Kasumi-1 (cell line): ENCODE measurements at regions not wholly inside any gene's neighbourhood (a gene's known extent, or its start where the extent isn't known, plus 50 kb on each side); places are given as distances from the start of the nearest gene placed in this dataset.
"Not testable (repeated sequence)": the region's sequence is repeated elsewhere in the genome, so short reads cannot be mapped to it uniquely, and the experiment has no call there.

Experiments
- DNase-seq, 2 experiments: peaks; one replicate each; lab custom pipeline; 2025; lab: John Stamatoyannopoulos, UW

- DNase-seq, result no peak
Measured at GRCh38 chr15:91356083-91356482, 256.0 kb downstream of the SV2B start.

DNA sequence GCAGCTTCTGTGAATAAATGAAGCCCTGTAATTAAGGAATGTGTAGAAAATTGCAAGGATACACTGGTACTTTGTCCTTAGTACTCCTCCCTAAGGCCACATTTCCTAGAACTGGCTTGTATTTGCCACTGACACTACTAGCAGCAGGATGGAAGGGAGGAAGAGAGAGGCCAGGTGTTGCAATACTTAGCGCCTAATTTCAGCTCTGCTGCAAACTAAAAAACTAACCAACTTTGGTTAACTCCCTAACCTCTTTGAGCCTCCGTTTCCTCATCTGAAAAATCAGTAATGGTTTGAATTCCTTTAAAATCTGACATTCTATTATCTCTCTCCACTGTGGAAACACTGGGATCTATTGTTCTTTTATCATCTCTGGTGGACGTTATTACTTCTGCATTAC lies 257.0 kb downstream of the SV2B start:
- DNase-seq, result peak; percentile 27 to 43

GRCh38 chr15:91357486-91357885 lies 257.4 kb downstream of the SV2B start:
- no peak for DNase-seq

- no peak for DNase-seq
Measured at GRCh38 chr15:91358405-91358804, 258.3 kb downstream of the SV2B start.

DNA sequence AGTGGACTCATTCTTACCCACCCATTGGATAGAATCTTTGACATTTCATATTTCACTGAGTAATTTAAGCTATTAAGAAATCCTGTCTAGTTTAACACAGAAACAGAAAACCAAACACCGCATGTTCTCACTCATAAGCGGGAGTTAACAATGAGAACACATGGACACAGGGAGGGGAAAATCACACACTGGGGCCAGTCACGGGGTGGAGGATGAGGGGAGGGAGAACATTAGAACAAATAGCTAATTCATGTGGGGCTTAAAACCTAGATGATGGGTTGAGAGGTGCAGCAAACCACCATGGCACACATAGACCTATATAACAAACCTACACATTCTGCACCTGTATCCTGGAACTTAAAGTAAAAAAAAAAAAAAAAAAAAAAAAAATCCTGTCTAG lies 261.6 kb downstream of the SV2B start:
- not testable (repeated sequence) for DNase-seq

DNA sequence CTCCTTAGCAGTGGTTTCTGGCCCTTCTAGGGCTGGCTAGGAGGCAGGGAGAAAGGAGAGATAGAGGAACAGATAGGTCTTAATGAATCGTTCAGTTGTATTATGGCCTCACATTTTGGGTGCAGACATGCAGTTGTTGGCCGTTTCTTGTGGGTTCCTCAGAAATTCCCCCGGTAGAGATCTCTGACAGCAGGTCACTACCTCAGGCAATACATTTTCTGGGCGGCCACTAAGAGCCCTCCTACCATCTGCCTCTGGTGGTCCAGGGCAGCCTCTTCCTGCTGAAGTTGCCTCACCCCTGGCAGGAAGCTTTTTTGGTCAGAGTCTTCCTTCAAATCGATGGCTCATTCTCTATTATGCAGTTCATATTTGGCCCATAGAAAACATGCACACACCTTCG lies 266.1 kb downstream of the SV2B start:
- peak in 1 of 2 experiments; percentile 3 for DNase-seq

DNA sequence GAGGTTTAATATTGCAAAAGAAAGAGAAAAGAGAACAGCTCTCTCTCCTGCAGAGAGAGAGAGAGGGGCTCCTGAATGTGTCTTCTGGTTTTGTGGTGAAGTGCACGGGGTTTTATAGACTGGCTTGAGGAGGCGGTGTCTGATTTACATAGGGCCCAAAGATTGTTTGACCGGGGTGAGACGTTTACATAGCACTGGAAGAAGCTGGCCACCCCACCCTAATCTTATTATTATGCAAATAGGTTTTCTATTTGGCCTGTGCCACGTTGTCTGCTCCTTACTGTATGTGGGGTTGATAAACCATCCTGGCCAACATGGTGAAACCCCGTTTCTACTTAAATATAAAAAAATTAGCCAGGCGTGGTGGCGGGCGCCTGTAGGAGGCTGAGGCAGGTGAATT lies 268.6 kb downstream of the SV2B start:
- no peak for DNase-seq

- DNase-seq, result peak; percentile 27 to 42
Measured at GRCh38 chr15:91369823-91370222, 269.8 kb downstream of the SV2B start.

- not testable (repeated sequence) for DNase-seq
Measured at GRCh38 chr15:91371345-91371744, 271.3 kb downstream of the SV2B start.

DNA sequence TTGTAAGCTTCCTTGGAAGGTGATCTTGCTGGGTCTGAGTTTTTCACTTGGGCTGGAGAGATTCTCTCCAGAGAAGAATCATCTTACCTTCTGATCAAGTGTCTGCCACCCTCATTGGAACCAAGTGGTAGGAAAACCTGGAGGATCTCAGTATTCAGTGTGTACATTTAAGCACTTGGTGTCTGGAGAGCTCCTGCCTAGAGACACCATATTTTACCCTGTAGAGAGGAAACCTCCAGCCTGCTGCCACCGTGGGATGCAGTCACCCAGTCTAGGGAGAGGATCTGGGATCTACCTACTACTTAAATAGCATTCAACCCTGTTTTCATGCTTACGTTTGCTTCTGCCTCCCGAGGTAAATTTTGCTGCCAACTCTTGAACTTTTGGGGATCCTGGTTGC lies 274.3 kb downstream of the SV2B start:
- peak in 1 of 2 experiments; percentile 6 for DNase-seq

- no peak for DNase-seq
Measured at GRCh38 chr15:91376038-91376437, 276.0 kb downstream of the SV2B start.

GRCh38 chr15:91380114-91380513 lies 280.1 kb downstream of the SV2B start:
- no peak for DNase-seq

DNA sequence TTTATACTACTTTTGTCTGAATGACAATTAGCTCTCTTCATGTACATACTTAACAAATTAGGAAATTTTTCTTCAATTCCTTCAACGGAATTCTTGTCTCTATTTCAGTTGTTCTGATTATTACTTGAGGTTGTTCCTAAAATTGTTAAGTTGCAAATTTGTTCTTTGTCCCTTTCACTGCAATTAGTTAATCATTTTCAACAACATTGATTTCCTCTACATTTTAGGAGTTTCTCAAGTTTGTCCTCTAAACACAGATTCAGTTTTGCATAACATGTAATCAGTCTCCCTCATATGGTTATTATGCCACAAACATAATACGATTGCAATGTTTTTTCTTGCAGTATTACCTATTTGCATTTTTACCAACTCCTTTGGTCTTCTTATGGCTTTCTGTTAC lies 283.5 kb downstream of the SV2B start:
- no peak for DNase-seq

- peak; percentile 12 to 57 for DNase-seq
Measured at GRCh38 chr15:91384189-91384730, 284.2 kb downstream of the SV2B start.

DNA sequence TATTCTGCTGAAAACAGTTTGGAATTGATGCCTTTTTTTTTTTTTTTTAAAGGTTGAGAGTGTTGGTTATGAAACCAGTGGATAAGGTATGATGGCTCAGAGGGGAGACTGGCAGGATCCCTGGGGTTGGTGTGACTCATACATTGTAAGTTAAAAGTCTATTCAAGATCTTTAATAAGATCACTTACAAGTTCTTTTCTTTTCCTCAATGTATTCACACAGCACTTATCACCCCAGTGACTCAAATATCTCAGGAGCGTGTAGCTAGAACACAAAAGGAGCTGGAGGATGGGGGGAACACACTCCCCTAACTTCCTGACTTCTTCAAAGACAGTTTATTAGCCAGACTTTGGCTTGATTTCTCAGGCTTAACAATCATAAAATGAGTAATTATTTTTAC lies 285.3 kb downstream of the SV2B start:
- DNase-seq, result no peak

DNA sequence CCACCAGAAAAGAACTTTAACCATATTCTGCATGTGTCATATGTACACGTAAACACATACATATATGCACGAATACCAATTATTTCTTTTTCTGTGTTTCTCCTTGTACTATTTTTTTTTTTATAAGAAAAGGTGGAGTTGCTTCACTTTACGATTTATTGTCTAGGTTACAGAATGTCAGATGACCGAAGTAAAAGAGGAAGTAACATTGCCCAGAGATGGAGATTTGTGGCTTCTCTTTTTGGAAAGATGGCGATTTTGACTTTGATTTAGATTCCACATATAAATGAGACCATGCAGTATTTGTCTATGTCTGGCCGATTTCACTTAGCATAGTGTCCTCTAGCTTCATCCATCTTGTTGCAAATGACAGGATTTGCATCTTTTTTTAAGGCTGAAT lies 293.1 kb downstream of the SV2B start:
- peak; percentile 5 to 20 for DNase-seq

DNA sequence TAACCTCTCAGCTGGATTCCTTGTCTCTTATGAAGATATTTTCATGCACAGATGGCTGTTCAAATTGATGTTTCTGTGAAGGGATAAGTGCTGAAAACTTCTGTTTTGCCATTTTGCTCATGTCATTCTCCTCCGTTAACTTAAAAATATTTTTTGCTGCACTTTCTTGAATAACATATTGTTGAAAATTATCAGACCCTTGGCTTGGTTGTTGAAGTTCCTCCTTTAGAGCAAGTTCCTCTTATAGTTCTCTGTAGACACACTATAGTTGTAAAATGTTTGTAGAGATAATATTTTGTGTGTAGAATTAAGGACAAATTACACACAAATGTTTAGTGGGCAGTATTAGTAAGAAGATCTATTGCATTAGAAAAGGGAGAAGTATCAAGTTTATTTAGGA lies 300.4 kb downstream of the SV2B start:
- peak in 1 of 2 experiments; percentile 16 for DNase-seq

- peak in 1 of 2 experiments; percentile 8 for DNase-seq
Measured at GRCh38 chr15:91407269-91407889, 307.3 kb downstream of the SV2B start.

- DNase-seq, result no peak
Measured at GRCh38 chr15:91408476-91409076, 308.5 kb downstream of the SV2B start.

- DNase-seq, result no peak
Measured at GRCh38 chr15:91409387-91409786, 309.3 kb downstream of the SV2B start.

GRCh38 chr15:91411586-91411985 lies 311.5 kb downstream of the SV2B start:
- DNase-seq, result no peak

- no peak for DNase-seq
Measured at GRCh38 chr15:91412138-91412928, 312.3 kb downstream of the SV2B start.

DNA sequence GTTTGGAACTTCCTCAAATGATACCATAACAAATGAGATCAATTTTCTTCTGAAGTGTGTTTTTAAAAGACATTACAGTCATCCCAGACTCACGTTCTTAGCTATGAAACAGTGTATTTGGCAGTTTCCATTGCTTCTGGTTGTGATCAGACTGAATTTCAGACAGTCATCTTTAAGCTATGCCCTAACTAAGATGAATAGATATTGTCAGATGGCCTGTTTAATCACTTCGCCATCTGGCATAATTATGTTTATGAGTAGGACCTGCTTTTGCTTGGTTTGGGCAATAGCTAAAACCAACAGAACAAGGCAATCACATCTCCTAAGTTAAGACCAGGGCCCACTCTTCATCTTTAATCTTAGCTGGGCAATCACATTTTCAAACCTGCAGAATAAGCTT lies 313.1 kb downstream of the SV2B start:
- DNase-seq, result no peak
